NCI-H446 (cell line): ENCODE measurements at regions not wholly inside any gene's neighbourhood (a gene's known extent, or its start where the extent isn't known, plus 50 kb on each side); places are given as distances from the start of the nearest gene placed in this dataset.
"Not testable (repeated sequence)": the region's sequence is repeated elsewhere in the genome, so short reads cannot be mapped to it uniquely, and the experiment has no call there.

Source experiments
- DNase-seq, 2 experiments: peaks; one replicate each; lab custom pipeline; 2025; lab: John Stamatoyannopoulos, UW

DNA sequence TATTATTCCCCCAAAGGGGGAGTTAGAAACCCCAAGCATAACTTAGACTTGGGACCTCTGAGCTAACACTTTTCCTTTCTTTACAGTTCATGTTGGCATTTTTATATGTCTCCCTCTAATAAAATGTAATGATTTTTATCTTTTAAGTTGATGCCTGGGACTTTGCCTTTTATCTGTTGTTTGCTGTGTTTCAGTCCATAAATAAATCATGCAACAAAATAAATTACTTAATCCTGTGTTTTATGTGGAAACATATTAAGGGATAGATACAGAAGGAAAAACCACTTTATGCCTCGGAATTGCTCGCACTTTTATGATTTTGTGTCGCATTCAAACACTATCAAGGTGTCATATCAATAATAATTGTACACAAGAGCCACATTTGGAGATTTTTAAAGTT lies 93.7 kb upstream of the TBC1D5 start:
- DNase-seq = no peak

DNA sequence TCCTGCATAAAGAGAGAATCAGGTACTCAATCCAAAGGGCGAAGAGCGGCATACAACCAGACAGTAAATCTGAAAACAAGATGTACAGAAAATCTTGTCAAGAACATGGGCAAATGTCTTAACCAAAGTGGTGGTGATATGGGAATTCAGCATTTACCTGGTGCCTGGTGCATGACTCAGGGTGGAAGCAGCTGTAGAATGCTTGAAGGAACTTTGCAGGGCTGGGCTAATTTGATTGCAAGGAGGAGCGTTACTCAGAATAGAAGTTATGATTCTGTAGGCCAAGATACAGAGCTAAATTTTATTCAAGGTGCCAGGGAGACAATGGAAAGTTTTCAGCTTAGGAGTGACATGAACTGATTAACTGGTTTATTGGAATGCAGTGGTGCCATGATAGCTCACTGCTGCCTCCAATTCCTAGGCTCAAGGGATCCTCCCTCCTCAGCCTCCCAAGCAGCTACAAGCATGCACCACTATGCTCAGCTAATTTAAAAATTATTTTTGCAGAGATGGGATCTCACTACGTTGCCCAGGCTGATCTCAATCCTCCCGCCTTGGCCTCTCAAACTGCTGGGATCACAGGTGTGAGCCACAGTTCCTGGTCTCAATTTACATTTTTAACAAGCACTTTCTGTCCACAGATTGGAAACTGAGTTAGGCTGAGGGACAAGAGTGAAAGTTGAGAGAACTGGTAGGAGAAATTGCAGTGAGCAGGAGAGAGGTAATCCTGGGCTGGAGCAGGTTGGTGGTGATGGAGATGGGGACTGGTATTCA lies 91.5 kb upstream of the TBC1D5 start:
- no peak for DNase-seq

DNA sequence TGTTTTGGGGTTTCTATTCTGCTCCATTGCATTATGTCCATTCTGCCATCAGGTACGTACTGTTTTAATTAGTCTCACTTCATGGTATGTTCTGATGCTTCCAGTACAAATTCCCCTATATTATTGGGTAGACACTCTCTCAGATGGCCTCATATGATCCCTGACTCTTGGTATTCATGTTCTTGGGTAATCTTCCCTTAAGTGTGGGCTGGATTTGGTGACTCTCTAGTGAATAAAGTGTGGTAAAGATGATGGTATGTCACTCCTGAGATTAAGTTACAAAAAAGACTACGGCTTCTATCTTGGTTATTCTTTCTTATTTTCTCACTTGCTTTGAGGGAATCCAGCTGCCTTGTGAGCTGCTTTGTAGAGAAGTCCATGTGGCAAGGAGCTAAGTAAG lies 89.6 kb upstream of the TBC1D5 start:
- no peak for DNase-seq

DNA sequence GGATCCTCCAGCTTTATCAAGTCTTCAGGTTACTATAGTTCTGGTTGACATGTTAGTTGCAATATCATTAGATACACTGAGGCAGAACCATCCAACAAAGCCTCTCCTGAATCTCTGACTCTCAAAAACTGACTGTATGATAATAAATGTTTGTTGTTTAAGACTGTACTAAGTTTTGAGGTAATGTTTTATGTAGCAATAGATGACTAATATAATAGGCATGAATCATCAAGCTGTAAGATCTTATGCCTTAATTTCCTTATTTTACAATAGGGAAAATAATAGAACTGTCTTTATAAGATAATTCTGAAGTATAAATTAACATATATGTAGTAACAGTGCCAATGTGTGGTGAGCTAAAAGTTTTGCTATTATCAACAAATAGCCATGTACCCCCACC lies 88.9 kb upstream of the TBC1D5 start:
- DNase-seq = no peak

- no peak for DNase-seq
Observed at GRCh38 chr3:17830788-17831187, 88.4 kb upstream of the TBC1D5 start.

DNA sequence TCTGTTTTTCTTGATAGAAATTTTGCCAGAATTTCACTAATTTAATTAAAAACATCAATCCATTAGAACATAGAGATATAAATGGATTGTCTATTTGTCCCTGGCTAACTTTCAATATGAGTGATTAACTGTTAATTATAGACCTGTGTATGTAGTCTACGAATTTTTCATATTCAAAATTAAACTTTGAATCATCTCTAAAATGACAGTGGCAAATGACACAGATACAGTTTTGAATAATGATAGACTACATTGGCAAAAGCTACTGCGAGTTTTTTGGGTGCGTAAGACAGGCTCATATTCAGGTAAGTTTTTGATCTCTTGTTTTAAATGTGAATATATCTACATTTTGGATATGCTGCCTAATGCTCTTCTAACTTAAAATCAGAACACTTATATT lies 86.0 kb upstream of the TBC1D5 start:
- DNase-seq = no peak

- no peak for DNase-seq
Observed at GRCh38 chr3:17825298-17825697, 82.9 kb upstream of the TBC1D5 start.

DNA sequence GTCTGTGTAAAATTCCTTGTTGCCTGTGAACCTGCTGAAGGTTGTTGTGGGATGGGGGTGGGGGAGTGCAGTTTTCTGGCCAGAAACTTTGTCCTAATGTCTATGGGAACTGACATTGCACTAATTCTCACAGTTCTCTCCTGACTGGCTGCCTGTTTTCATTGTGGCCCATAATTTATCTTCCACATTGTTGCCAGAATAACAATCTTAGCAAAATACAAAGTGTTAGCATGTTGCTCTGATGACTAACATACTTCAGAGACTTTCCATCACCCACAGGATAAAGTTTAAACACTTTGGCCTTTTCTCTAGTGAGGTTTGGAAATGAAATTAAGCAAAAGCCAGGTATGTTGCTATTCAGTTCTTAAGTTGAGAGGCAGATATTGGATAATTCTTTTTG lies 81.4 kb upstream of the TBC1D5 start:
- no peak for DNase-seq

DNA sequence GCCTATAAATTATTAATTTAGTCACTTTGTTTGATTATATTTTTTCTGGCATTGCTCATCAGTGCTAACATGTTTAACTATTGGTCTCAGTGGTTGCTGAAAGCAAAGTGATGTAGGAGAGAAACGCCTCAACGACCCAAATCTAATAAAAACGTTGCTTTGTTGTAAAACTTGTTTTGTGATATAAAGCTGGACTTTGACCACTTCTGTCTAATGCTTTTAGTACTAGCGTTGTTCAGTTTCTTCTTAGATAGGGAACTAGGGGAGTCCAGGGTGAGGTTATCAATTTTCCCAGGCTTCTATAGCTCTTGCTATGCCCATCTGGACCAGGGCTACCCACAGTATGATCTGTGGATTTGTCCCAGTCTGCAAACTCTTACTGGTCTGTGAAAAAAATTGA lies 80.6 kb upstream of the TBC1D5 start:
- no peak for DNase-seq

- no peak for DNase-seq
Observed at GRCh38 chr3:17820704-17821103, 78.3 kb upstream of the TBC1D5 start.

DNA sequence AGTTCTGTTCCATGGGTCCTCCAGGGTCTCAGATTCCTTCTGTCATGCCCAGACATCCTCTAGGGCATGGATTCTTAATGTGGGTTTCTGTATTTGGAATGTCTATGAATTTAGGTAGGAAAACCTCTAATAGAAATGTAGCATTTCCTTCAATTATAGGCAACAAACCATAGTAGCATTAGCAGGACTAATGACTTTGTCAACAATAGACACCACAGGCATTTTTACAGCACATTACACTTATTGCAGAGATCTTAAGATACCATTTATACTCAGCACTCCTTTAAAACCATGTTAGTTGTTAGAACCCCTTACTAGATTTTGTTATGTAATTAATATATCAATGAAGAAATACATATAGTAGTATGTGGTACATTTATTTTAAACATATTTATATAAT lies 77.8 kb upstream of the TBC1D5 start:
- DNase-seq = no peak

DNA sequence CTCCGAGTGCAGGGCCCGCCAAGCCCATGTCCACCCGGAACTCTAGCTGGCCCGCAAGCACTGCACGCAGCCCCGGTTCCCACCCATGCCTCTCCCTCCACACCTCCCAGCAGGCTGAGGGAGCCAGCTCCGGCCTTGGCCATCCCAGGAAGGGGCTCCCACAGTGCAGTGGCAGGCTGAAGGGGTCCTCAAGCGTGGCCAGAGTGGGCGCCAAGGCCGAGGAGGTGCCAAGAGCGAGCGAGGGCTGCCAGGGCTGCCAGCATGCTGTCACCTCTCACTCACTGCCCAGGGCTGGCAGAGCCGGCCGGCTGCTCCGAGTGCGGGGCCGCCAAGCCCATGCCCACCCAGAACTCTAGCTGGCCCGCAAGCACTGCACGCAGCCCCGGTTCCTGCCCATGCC lies 75.5 kb upstream of the TBC1D5 start:
- not testable (repeated sequence) for DNase-seq

DNA sequence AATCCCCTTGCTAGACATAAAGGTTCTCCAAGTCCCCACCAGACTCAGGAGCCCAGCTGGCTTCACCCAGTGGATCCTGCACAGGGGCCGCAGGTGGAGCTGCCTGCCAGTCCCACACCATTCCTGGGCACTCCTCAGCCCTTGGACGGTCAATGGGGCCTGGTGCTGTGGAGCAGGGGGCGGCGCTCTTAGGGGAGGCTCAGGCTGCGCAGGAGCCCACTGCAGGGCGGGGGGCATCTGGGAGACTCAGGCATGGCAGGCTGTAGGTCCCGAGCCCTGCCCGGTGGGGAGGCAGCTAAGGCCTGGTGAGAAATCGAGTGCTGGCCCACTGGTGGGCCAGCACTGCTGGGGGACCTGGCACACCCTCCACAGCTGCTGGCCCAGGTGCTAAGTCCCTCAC lies 75.1 kb upstream of the TBC1D5 start:
- DNase-seq = no peak

GRCh38 chr3:17816839-17817238 lies 74.4 kb upstream of the TBC1D5 start:
- DNase-seq = not testable (repeated sequence)

DNA sequence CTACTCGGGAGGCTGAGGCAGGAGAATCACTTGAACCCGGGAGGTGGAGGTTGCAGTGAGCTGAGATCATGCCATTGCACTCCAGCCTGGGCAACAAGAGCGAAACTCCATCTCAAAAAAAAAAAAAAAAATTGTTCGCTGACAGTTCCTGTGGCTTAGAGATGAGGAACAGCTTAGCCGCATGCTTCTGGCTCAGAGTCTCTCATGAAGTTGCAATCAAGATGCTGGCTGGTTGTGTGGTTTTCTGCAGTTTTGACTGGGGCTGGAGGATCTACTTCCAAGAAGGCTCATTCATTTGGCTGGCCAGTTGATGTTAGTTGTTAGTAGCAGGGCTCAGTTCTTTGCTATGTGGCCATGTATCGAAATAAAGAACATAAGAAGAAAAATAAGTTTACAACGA lies 69.9 kb upstream of the TBC1D5 start:
- not testable (repeated sequence) for DNase-seq

- DNase-seq = no peak
Observed at GRCh38 chr3:17811646-17812045, 69.2 kb upstream of the TBC1D5 start.

DNA sequence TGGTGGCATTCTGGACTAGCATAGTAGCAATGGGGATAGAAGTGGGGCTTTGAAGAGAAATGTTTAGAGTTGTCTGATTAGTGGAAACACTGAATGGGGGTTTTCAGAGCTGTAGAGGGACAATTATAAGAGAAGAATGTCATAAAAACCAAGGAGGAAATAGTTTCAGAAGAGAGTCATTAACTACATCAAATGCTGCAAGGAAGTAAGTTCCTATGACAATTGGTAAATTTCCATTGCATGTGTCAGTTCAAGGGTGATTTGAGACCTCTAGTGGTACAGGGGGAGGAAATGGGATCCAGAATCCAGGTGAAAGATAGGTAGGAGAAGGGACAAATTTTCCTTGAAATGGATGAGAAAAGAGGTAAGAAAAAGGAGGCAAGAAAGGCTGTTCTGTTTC lies 68.3 kb upstream of the TBC1D5 start:
- no peak for DNase-seq

GRCh38 chr3:17808994-17809393 lies 66.6 kb upstream of the TBC1D5 start:
- DNase-seq = no peak

GRCh38 chr3:17806876-17807275 lies 64.4 kb upstream of the TBC1D5 start:
- DNase-seq = no peak

GRCh38 chr3:17806201-17806600 lies 63.8 kb upstream of the TBC1D5 start:
- no peak for DNase-seq

DNA sequence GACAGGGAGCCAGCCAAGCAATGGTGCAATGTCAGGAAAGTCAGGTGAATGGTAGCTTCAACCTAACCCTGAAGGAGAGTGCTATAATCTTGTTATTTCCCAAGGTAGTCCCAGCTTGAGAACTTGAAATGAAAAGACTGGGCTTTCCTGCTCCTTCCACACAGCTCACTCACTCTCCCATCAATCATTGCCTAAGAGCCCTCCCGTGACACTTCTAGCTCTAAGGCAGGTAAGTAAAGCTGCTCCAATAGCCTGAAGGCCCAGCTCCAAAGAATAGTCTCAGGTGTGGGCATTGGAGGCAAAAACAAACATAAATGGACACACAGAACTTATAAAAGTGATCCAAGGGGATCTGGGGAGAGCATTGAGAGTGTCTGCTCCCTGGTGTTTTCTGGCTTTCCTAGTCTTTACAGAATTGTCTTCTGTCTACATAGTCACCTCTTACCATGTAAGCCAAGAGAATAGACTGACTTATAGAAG lies 63.1 kb upstream of the TBC1D5 start:
- DNase-seq = no peak

- no peak for DNase-seq
Observed at GRCh38 chr3:17802950-17803349, 60.5 kb upstream of the TBC1D5 start.

- DNase-seq = no peak
Observed at GRCh38 chr3:17801131-17801530, 58.7 kb upstream of the TBC1D5 start.

GRCh38 chr3:17800232-17800631 lies 57.8 kb upstream of the TBC1D5 start:
- no peak for DNase-seq
